Epidermal melanocyte (primary cell): ENCODE measurements at regions not wholly inside any gene's neighbourhood (a gene's known extent, or its start where the extent isn't known, plus 50 kb on each side); places are given as distances from the start of the nearest gene placed in this dataset.

Experiments
- DNase-seq: peaks from one replicate; pipeline ENCODE4 v3.0.0; 2011; ENCODE audit warnings: low spot score; ENCODE audit not compliant: insufficient read length

DNA sequence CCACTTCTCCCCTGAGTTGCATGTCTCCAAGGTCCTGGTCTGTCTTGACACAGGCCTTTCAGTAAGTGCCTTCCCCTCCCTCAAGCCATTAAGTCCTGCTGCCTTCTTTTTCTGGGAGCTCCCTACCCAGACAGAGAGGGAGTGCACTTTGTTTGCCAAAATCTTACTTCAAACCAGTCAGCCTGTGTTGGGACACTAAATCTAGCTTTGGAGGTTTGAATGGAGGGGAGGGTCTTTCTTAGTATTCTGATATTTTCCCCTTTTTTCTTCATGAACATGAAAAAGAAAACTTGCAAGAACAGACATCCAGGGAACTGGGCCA, 170.7 kb upstream of the PMEPA1 start:
- DNase-seq: no peak

- DNase-seq: no peak
Observed at GRCh38 chr20:57879779-57880570, 170.2 kb upstream of the PMEPA1 start.

DNA sequence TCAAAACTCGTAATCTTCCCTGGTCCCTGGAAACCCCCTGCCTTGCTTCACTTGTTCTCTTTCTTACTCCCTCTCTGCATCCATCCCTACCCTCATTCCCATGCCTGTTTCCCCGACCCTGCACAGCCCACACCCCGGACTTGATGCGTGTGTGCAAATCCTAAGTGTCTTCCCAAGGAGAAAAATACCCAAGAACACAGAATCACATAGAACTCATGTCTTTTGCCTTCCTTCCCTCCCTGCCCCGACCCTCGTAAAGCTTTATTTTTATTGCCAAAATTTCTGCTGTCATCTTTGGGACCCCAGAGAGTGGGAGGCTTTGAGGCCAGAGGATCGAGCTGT, 169.6 kb upstream of the PMEPA1 start:
- DNase-seq: no peak

DNA sequence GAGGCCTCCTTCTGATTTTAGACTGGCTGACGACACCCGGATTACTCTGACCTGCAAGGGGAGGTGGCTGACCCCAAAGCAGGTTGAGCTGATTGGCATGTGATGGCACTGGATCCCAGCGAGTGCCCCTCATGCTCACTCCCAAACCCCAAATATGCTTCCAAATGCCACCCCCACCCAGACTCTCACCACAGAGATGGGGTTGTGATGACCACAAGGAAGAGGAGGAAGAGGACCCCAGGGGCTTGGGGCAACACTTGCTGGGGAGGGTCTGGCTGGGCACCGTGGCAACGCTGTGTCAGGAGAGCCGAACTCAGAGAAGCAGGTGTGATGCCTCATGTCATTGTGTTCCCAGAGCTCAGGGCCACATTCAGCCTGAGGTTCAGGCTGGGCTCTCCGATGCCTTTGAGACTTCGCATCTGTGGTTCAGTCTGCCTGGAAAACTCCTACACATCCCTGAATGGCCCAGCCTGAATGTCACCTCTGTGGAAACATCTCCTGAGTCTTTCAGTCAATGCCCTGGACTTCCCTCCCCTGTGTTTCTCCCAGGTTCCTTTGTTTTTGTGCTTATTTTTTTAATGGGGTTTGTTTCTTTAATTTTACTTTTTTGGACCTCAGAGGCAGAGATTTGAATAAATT, 169.1 kb upstream of the PMEPA1 start:
- DNase-seq: no peak

GRCh38 chr20:57877995-57878394, 168.2 kb upstream of the PMEPA1 start:
- DNase-seq: no peak

GRCh38 chr20:57877131-57877824, 167.5 kb upstream of the PMEPA1 start:
- DNase-seq: no peak

DNA sequence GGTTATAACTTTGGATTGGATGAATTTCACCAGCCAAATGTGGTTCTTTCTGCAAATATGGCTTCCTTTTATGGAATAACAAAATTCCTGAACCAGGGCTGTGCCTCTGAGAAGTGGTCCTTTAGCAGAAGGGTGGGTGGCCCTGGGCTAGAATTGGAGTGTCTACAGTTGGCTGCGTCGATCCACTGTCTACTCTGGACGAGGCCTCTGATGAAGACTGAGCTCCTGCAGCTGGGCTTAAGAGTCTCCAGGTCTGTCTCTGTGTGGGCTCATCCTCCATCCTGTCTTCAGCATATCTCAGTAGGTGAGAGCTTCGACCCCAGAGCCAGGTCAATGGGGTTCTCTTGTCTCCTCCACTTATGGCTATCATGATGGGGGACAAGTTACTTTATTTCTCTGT, 166.3 kb upstream of the PMEPA1 start:
- no peak for DNase-seq

DNA sequence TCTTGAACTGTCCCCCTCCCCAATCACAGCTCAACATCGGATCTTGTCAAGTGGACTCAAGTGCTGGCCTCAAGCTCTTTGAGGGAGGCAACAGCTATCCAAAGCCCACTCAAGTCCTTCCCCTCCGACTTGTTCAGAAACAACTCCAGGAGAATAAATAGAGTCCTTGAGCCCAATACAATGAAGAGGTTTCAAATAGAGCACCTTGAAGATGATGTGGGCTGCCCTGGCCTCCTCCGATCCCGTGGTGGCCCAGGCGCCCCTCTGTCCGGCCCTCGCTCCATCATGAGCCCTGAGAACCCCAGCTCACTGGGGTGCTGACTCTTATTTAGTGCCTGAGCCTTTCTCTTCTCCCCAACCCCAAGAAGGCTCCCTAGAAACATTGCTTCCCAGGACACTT, 164.3 kb upstream of the PMEPA1 start:
- DNase-seq: no peak

GRCh38 chr20:57872816-57873409, 163.1 kb upstream of the PMEPA1 start:
- no peak for DNase-seq

- no peak for DNase-seq
Observed at GRCh38 chr20:57871237-57871632, 161.4 kb upstream of the PMEPA1 start.

DNA sequence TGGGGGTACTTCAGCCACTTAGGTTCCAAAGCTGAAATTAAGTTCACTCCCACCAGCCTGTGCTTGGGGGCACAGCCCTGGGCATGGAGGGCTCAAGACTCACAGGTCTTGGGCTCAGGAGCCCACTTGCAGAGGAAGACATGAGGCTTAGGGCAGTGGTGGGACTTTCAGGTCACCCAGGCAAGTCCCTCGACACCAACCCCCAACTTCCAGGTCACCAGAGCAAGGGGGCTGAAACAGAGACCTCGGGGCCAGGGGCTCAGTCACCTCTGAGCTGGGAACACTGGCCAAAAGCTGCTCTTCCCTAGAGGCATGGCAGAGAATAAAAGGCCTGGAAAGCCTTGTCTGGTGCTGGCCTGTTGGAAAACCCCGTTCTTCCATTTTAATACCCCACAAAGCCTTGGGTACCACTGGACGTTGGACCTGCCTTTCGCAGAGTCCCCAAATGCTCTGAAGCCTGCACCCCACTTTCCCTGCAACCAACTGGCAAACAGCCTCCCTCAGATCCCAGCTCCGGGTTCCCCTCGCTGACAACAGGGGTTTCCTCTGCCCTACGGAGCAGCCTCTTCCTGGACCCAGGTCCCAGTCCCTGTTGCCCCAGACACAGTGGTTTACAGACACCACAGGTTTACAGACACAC, 160.9 kb upstream of the PMEPA1 start:
- DNase-seq: no peak

- no peak for DNase-seq
Observed at GRCh38 chr20:57869951-57870315, 160.1 kb upstream of the PMEPA1 start.

- no peak for DNase-seq
Observed at GRCh38 chr20:57869291-57869950, 159.6 kb upstream of the PMEPA1 start.

- DNase-seq: no peak
Observed at GRCh38 chr20:57868310-57868709, 158.5 kb upstream of the PMEPA1 start.

GRCh38 chr20:57867807-57868206, 158.0 kb upstream of the PMEPA1 start:
- DNase-seq: no peak

GRCh38 chr20:57867181-57867803, 157.5 kb upstream of the PMEPA1 start:
- DNase-seq: no peak

DNA sequence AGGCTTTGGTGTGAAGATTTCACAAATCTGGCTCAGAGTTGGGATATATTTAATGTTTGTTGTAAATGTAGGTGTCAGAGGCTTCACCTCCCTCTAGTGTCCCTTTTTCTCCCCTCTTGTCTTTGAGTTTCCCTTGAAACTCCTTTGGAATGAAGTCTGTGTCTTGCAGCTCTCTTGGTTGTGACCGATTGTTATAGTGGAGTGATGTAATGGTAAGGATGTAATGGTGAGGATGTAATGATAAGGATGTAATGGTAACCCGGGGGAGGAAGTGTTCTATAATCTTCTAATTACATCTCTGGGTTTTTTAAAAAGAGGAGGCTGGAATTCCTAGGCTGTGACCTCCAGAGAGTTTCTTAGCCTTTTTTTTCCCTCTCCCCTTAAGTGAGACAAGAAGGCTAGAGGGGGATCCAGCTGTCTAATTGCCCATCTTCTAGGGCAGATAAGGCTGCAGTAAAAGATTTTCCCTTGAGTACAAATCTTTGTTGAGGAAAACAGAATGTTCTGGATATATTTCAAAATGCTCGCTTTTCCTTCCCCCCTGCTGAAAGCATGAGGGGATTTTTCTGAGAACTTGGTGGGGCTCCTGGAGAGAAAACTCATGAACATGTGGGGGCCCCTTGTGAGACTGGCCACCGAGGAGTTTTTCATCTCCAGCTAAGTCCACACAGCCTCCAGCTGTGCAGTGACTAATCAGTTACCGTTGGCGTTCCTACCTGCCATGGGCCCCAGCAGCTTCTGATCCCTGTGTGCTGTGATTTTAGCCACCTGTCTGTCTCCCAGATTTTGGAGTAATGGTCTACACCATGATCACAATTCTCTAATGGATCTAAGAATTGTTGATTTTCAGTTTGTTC, 156.7 kb upstream of the PMEPA1 start:
- DNase-seq: no peak

DNA sequence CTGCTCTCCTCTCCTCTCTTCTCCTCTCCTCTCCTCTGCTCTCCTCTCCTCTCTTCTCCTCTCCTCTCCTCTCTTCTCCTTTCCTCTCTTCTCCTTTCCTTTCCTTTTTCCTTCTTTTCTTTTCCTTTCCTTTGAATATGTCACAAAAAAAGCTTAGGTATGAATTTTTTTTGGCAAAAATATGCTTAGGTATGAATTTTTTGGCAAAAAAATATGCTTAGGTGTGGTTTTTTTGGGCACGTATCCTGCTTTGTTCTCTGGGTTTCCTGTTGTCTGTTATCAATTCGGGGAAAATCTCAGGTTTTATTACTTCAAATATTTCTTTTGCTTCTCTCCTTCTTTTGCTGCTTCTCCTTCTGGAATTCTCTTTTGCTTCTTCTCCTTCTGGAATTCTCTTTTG, 155.5 kb upstream of the PMEPA1 start:
- DNase-seq: no peak

DNA sequence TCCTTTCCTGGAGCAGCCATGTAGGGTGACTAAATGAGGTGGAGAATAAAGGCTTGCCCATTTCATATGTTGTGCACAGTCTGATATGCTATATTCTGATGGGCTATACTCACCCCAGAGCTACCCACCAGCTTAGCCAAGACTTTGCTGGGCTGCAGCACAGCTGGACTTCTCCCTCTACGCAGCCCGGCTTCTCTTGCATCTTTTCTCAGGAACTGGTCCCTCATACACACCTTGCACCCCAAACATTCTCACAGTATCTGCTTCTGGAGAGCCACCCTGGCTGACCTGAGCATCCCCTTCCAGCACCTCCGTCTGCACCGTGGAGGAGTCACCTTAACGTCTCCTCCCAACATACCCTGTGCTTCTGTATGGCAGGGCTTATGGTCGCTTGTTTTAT, 150.8 kb upstream of the PMEPA1 start:
- no peak for DNase-seq

- DNase-seq: no peak
Observed at GRCh38 chr20:57857969-57858368, 148.2 kb upstream of the PMEPA1 start.
